GM23248 (cell line): ENCODE measurements at regions not wholly inside any gene's neighbourhood (a gene's known extent, or its start where the extent isn't known, plus 50 kb on each side); places are given as distances from the start of the nearest gene placed in this dataset.

ENCODE experiments used
- EZH2 ChIP-seq: fragments of 200-600 bp; sonication (generic); IDR thresholded peaks from 2 replicates; pipeline ENCODE4 v1.6.1; 2018; ENCODE audit warnings: antibody characterized with exemption, mild to moderate bottlenecking; ENCODE audit not compliant: insufficient read depth, poor library complexity, severe bottlenecking
- EZH2phosphoT487 ChIP-seq: fragments of 200-600 bp; sonication (generic); IDR thresholded peaks from 2 replicates; pipeline ENCODE4 v1.6.1; 2018; ENCODE audit warnings: antibody characterized with exemption, moderate library complexity, mild to moderate bottlenecking, low read depth; ENCODE audit not compliant: insufficient read depth

- TF ChIP-seq EZH2 (no peak), EZH2phosphoT487 (no peak)
Observed at GRCh38 chr5:91252916-91253315, 130.2 kb downstream of the ARRDC3 start.
